ENCODE measurements at regions not wholly inside any gene's neighbourhood (a gene's known extent, or its start where the extent isn't known, plus 50 kb on each side); places are given as distances from the start of the nearest gene placed in this dataset.

DNA sequence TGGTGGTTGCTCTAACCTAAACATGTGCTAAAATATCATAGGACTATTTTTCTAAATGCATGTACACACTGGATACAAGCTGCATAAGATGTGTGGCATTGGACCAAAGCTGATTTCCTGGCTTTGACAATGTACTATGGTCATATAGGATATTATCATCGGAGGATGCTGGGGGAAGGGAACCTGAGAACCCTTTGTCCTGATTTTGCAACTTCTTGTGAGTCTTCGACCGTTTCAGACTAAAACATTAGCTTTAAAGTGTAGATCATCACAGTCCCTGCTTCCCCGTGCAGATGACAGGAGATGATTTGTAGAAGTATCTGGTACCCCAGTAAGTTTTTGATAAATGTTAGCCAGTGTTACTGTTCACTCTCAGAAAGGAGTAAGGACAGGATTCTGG is 554.7 kb downstream of the MIAT start:
- TF ChIP-seq, protein P1, sequence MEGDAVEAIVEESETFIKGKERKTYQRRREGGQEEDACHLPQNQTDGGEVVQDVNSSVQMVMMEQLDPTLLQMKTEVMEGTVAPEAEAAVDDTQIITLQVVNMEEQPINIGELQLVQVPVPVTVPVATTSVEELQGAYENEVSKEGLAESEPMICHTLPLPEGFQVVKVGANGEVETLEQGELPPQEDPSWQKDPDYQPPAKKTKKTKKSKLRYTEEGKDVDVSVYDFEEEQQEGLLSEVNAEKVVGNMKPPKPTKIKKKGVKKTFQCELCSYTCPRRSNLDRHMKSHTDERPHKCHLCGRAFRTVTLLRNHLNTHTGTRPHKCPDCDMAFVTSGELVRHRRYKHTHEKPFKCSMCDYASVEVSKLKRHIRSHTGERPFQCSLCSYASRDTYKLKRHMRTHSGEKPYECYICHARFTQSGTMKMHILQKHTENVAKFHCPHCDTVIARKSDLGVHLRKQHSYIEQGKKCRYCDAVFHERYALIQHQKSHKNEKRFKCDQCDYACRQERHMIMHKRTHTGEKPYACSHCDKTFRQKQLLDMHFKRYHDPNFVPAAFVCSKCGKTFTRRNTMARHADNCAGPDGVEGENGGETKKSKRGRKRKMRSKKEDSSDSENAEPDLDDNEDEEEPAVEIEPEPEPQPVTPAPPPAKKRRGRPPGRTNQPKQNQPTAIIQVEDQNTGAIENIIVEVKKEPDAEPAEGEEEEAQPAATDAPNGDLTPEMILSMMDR (IDR thresholded peaks at IDR 0.05) = no peak

DNA sequence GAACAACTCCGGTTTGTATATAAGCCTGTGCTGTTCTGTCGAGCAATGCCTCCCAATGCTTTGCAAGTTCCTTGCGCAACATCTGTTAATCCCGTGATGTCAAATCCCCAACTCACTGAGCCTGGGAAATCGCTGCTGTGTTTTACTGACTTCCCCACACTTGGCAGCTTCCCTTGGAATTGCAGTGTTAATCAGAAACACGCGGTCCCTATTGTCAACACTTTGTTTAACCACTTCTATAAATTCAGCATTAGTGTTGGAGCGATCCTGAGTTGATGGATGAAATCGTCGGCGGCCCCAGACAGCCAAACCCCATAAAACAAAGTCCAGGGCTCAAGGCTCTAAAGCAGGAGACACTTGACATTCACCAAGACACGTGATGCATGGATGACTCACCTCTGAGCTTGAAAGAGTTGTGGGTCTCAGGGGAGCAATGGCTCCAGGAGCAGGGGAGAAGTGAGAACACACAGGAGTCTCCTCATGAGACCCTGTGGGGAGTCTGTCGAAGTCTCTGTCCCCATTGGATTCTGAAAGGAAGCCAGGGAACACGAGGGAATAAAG is 555.3 kb downstream of the MIAT start:
- no peaks in the 10 kb centered on the region for H3K36me3 ChIP-seq
- H3K9me3 ChIP-seq = no peaks in the 10 kb centered on the region
- H3K4me3 ChIP-seq (ENCODE audit: low read depth in 1 of 2, low read length in 1 of 2) = no peak overlapping the region
- H3K27me3 ChIP-seq = peaks cover 30% of the 10 kb centered on the region
- no peaks in the 10 kb centered on the region for H3K4me1 ChIP-seq (ENCODE audit: control insufficient read depth in 1 of 2, insufficient read depth in 1 of 2, low read depth in 1 of 2, low read length in 1 of 2)
- no peak overlapping the region for H3K27ac ChIP-seq
- TF ChIP-seq, protein P1 (IDR thresholded peaks at IDR 0.05) = no peak

More for the DNA sequence above, 554.7 kb downstream of the MIAT start:
- Histone ChIP-seq H3K4me1 (ENCODE audit: control insufficient read depth in 1 of 2, insufficient read depth in 1 of 2, low read depth in 1 of 2, low read length in 1 of 2) (no peaks in the 10 kb centered on the region), H3K36me3 (no peaks in the 10 kb centered on the region), H3K27me3 (peaks cover 30% of the 10 kb centered on the region), H3K27ac (no peak overlapping the region), H3K4me3 (ENCODE audit: low read depth in 1 of 2, low read length in 1 of 2) (no peak overlapping the region), H3K9me3 (no peaks in the 10 kb centered on the region)

DNA sequence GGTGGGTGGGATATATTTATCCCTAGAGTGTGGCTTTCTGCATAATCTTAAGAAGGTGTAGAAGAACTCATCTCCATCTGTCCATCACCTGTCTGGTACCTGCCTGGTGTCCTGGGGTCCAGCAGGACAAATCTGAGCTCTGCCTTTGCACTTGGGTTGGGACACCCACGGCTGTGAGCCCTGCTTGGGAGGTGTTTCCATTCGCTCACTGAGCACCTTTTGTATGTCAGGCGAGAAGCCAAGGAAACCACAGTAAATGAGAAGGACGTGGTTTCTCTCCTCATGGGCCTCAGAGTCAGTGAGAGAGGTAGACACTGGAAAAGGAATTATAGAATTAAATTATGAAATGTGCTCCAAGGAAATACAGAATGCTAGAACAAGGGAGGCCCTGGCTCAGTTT is 555.9 kb downstream of the MIAT start:
- Histone ChIP-seq H3K36me3 (no peaks in the 10 kb centered on the region), H3K27me3 (peaks cover 30% of the 10 kb centered on the region), H3K27ac (no peak overlapping the region), H3K9me3 (no peaks in the 10 kb centered on the region), H3K4me1 (ENCODE audit: control insufficient read depth in 1 of 2, insufficient read depth in 1 of 2, low read depth in 1 of 2, low read length in 1 of 2) (no peaks in the 10 kb centered on the region), H3K4me3 (ENCODE audit: low read depth in 1 of 2, low read length in 1 of 2) (no peak overlapping the region)
- TF ChIP-seq, protein P1 (IDR thresholded peaks at IDR 0.05) = no peak

DNA sequence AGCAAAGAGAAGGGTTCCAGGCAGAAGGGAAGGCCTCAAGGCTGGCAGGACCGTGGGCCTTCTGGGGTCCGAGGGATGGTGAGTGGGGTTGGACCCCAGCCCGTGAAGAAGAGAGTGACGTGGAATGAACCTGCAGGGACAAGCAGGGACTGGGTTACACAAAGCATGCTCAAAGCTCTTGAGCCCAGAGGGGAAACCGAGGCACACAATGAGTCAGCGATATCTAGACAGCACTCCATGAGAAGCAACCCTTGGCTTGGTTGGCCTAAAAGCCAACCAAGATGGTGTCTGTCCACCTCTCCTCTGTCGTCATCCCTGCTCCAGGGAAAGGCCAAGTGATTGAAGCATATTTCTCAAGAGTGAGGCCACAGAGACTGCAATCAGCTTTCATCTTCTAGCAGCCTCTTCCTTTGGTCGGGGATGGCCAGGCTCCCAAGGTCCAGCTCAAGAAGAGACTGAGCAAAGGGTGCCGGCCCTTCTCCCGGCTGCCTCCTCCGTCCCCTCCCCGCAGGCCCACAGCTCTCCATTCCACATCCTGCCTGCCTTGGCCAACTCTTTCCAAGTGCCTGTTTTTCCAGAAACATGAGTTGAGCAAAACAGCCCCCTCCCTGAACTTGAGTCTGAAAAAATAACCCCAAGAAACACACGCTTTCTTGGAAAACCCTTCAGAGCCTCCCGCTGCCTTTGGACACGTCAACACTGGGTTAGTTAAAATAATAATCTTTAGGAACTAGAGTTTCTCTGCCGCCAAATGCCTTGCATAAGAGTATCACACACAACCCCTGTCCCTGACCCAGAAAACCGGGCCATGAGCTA is 556.6 kb downstream of the MIAT start:
- H3K4me3 ChIP-seq (ENCODE audit: low read depth in 1 of 2, low read length in 1 of 2) = no peak overlapping the region
- no peaks in the 10 kb centered on the region for H3K36me3 ChIP-seq
- no peaks in the 10 kb centered on the region for H3K9me3 ChIP-seq
- no peaks in the 10 kb centered on the region for H3K4me1 ChIP-seq (ENCODE audit: control insufficient read depth in 1 of 2, insufficient read depth in 1 of 2, low read depth in 1 of 2, low read length in 1 of 2)
- H3K27ac ChIP-seq = no peak overlapping the region
- H3K27me3 ChIP-seq = peaks cover 30% of the 10 kb centered on the region
- TF ChIP-seq, protein P1 (IDR thresholded peaks at IDR 0.05) = no peak

DNA sequence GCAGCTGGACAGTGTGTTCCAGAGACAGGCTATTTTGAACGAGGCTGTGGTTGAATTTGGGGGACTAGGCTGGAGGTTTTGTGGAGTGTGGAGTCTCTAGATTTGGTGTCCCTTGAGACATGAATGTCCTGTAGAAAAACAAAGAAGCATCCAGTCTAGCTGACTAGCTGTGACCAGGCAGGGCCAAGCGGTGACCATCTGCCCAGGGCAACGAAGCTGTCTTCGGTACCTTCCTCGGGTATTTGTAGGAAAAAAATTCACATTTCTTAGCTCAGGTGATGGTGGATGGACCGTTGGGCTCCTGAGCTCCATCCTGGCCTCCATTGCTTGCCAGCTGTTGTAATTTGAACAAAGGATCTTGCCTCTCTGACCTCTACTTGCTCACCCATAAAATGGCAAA is 557.3 kb downstream of the MIAT start:
- H3K9me3 ChIP-seq = no peaks in the 10 kb centered on the region
- H3K4me1 ChIP-seq (ENCODE audit: control insufficient read depth in 1 of 2, insufficient read depth in 1 of 2, low read depth in 1 of 2, low read length in 1 of 2) = no peaks in the 10 kb centered on the region
- no peak overlapping the region for H3K27ac ChIP-seq
- H3K4me3 ChIP-seq (ENCODE audit: low read depth in 1 of 2, low read length in 1 of 2) = no peak overlapping the region
- TF ChIP-seq, protein P1 (IDR thresholded peaks at IDR 0.05) = no peak
- no peaks in the 10 kb centered on the region for H3K36me3 ChIP-seq
- H3K27me3 ChIP-seq = peaks cover 30% of the 10 kb centered on the region
